ENCODE measurements at regions not wholly inside any gene's neighbourhood (a gene's known extent, or its start where the extent isn't known, plus 50 kb on each side); places are given as distances from the start of the nearest gene placed in this dataset.

DNA sequence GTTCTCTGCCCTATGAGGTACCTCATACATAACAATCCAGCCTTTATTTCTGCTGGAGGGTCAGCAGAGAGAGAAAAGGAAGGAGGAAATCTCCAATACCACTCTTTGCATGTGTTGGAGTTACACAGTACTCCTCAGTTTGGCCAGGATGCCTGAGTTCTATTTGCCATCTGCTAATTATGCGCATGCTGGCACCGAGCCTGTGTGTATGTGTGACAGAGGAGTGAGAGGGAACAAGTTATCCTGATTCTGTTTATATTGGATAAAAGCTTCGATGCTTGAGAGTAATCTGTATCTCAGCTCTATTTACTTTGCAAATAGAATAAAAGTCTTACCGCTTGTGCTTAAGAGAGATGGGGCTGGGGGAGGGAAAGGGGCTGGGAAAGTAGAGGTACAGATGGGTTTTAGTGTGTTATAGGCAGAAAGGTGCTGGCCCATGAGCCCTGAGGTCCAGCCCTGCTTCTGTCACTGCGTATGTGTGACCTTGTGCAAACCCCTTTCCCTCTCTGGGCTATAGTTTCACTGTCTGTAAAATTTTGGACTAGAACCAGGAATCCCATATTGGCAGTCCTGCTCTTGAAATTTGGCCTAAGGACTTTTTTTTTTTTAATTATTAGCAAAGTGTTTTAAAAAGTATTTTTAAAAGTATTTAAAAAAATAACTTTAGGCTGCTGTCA is 54.5 kb upstream of the PLXNA2 start:
- peak; percentile 51 for DNase-seq

DNA sequence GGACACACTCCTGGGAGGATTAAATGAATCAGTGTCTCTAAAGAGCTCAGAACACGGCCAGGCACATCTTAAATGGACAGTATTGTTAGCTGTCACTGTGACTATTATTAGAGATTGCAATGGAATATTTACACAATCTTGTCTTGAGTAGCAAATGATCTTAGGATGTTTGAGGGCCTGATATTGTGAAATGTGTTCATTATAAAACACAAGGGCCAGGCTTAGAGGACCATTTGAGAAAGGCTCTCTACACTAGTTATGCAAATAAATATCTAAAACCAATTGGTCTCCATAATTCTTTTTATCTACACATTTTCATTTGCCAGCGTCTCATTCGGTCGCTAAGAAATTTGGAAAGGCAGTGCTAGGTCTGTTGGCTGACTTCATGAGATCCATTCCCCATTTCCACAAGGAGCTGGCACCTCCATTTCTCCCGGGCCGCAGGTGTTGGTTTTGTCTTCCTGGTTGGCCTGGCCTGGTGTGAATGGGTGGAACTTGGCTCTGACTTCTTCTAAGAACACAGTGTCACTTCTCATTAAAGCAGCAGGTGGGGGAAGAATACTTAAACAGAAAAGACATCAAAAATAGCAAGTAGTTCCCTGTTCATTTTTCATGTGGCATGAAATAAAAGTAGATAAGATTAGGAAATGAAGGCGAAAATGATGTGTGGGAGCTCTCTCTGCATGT is 56.0 kb upstream of the PLXNA2 start:
- no peak for DNase-seq

DNA sequence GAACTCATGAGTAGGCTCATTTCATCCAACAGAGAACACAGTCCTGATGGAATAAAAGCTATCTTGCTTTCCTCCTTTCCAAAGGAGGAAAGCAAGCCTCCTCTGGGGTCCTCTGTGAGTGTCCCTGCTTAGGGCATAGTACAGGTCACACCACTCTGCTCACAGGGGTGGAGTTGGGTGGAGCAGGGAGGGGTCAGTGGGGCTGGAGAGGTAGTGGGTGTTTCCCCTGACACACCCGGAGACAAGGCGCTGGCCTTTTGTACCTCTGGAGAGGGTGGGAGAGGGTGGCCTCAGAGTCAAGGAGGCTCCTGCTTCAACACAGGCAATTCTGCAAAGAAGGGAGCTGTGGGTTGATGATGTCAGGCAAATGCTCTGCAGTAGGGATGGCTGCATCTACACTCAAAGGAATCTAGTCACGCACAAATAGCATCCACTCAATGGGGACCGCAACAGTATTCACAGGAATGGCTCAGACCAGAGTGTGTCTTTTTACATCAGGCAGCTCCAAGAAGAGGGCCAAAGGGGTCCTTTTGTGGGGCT is 58.6 kb upstream of the PLXNA2 start:
- DNase-seq: no peak

DNA sequence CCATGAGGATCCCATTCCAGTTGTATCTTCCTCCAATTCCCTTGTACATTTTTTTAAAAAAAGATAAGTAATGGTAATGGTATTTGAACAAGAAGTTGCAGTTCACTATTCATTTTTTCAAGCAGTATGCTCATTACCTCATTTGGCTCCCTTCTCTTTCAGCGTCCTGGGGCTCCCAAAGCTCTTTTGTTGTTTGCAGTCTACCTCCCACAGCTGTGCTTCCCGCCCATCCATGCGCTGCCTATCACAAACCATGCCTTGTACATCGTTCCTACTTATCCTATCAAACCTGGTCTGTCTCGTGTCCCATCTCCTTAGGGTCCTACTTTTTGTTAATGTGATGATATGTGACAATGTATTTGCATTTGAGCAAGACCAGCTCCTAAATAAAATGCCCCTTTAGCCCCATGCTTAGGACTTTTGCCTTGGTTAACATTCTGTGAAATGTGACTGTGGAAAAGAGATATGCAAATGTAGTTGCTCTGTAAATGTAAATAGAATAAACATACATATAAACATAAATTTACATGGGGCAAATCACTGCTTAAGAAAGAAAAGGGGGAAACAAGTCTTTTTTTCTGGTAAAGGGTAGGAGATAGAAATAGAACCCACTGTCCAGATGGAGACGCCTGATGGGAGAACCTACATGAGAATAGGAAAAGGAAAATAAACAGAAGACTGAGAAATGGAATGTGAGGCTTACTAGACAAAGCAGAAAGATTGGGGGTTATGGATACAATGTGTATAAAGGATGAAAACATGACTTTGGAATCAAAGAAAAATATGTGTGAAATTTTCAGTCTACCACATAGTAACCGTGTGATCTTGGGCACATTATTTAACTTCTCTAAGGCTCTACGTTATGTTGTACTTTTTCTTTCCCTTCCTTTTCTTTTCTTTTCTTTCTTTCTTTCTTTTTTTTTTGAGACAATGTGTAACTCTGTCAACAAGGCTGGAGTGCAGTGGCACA is 59.8 kb upstream of the PLXNA2 start:
- no peak for DNase-seq

DNA sequence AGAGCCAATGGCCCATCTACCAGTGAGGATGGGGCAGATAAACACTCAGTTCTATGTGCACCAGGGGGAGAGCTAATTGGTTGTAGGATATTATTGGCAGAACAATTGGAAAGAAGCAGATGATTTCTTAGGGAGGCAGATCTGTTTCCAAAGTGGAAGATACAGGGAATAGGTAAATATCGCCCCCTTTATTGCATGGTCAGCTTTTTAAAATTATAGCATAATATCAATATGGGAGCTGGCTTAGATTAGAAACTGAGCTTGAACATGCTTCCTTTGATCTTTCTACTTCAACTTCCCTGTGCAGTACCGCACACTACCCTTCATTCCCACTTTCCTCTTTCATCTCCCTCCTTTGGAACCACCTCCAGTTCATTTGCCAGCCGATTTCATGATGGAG is 64.0 kb upstream of the PLXNA2 start:
- no peak for DNase-seq

DNA sequence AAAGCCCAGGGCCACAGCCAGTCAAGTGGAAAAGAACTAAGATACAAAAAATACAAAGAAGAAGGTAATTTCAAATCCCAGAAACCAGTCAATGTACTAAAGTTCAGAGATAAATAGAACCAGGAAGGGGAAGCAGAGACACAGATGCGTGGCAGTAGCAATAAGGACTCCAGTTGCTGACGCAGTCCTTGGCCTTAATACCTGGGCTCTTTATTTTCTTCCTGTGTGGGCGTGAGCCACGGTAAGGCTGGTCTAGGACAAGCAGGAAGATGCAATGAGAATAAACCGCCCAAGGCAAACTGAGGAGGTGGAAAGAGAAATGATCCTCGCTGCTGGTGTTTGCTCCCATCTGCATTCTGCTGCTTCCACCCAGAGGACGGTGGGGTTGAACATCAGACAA is 65.6 kb upstream of the PLXNA2 start:
- DNase-seq: no peak

DNA sequence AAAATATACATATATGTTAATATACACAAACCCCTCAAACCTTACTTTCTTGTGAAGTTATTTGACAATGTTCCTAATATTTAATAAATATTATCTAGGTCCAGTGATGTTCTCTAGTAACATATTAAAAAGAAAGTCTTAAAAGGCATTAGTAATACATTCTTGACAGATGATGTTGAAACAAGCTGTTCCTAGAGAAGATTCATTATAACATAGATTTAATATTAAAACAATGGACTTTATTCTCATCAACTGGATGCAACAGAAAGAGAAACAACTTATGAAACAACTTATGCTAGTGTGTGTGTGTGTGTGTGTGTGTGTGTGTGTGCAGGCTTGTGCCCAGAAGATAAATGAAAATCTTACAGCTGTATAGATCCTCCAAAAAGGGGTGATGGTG is 68.5 kb upstream of the PLXNA2 start:
- no peak for DNase-seq

DNA sequence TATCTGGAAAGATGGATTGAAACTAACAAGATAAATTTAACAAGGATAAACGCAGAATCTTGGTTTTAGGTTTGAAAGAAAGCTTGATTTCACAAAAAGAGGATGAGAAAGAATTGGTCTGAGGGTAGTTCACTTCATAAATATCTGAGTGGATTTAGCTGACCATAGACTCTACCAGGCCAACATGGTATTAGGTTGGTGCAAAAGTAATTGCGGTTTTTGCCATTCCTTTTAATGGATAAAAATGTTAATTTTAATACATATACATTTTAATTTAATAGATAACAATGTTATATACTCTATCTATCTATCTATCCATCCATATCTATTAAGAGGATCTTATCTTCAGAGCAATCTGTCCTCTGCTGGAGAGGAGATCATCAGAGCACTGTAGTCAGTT is 70.2 kb upstream of the PLXNA2 start:
- DNase-seq: no peak

DNA sequence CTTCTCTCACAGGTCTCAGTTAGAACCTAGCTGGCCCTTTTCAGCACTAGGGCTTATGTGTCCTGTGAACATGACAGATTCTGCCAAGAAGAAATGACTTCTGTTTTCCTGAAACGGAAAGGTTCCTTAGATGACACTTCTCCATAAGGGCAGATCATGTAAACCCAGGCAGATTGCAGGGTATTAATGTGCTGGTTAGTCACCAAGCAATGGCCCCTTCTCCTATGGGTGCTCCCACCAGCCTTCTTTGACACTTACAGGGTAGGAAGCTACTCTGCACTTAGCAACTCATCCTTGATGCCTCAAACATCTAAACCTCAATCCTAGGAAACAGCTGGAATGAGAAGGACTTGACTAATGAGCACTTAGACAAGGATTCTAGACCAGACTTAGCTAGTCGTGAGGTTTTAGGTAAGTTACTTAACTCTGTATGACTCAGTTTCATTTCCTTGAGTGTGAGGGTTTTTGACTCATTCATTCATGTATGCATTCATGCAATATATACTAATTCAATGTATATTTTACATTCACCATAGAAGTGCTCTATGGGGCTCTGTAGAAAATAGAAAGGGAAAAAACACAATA is 74.1 kb upstream of the PLXNA2 start:
- DNase-seq: no peak

DNA sequence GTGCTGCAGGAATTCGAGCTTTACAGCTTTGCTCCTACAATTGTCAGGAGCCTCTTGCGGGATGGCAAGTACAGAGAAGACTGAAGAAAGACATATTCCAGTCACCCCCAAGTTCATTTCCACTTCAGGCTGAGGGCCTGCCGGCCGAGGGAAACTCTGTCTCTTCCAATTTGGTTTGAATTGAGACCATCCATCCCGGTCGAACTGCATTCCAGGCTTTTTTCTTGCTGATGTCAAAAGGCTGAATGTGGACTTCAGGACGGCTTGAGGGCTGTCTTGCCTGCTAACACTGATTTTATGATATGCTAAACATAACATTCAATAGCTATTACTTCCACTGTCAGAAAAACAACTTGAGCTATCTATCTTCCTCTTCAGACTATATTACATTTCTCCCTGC is 79.8 kb upstream of the PLXNA2 start:
- DNase-seq: no peak

DNA sequence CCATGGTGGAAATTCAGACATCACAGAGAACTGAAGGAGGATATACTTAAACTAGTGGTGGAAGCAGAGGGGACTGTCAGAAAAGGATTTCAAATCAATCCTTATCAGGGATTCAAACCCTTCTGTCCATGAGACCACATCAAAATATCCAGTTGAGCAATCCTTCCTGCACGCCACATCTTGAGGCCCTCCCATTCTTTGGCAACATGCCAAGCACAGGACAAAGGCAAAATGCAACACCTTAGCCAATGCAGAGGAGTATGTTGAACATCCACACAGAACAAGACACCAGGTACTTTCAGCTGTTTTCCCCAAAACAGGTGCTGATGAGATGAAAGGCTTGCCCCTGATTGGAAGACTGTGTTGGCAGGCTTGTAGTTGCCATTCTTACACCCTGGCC is 81.8 kb upstream of the PLXNA2 start:
- DNase-seq: no peak

DNA sequence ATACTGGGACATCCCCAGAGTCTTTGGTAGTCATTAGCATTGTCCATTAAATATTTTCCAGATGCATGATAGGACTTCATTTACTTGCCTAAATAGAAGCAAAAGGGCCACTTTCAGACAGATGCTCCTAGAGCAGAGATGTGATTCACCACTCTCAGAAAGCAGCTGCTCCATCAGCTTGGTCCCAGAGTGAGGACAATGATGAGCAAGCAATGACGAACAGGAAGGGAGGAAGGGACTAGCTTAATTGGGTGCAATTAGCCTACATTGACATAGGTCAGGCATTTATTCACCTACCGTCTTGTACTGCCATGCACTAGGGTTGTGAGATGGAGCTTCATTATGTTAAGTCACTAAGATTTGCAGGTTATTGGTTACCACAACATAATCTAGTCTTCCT is 85.1 kb upstream of the PLXNA2 start:
- no peak for DNase-seq

DNA sequence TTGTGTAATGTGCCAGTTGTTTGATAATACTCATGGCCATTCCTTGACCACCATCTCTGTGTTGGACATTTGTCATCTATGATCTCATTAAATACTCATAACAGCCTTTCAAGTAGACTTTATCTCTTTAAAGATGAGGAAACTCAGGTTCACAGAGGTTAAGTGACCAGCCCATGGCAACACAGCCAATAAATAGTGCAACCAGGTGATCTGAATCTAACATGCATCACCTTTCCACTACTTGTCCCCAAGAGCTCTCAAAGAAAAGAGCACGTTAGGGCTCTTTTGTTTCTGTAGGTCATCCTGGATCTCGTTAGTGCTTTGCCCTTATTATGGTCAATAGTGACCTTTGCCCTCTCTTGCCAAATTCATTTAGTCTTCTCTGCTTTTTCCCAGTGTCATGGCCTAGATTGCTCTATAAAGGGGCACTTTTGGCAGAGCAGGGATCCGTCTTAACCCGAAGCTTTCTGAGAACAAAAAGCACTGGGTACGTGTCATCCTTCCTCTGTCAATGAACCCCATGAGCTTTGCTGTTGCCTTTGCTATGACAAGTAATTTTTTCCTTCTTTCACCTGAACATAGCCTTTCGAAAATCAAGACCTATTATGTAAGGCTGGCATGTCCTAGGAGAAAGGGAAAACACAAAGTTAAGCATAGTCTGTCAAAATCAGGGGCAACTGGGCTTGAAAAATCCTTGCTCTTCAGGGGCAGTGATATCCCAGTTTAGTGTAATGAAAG is 88.0 kb upstream of the PLXNA2 start:
- DNase-seq: no peak

DNA sequence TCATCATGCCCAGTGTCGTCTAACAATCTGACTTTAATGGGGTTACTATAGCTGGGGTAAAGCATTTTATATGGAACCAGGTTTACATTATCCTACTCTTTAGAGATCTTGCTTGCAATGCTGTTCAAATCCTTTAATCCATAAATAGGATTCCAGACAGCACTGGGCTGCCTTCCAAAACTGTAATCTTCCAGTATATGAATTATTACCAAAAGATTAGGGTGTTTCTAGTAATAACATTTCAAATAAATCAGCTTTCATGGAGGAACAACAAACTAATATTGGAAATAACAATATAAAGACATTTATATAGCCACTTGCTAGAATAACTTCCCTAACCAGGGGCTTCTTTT is 88.6 kb upstream of the PLXNA2 start:
- no peak for DNase-seq

DNA sequence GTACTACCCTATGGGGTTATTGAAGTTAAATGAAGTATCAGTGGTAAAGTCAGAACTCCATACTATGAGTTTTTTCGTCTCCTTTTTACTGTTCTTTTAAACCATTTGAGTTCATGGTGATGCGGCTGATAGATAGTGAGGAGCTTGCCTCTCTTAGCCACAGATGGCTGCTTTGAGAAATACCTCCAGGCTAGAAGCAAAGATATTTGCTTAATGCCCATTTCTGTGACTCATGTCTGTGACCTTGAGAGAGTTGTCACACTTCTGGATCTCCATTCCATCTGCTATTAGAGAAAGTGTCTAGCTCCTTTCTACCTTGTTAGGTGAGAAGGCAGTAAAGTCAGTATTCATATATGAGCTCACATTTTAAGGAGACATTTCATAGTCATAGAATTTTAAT is 89.5 kb upstream of the PLXNA2 start:
- no peak for DNase-seq

DNA sequence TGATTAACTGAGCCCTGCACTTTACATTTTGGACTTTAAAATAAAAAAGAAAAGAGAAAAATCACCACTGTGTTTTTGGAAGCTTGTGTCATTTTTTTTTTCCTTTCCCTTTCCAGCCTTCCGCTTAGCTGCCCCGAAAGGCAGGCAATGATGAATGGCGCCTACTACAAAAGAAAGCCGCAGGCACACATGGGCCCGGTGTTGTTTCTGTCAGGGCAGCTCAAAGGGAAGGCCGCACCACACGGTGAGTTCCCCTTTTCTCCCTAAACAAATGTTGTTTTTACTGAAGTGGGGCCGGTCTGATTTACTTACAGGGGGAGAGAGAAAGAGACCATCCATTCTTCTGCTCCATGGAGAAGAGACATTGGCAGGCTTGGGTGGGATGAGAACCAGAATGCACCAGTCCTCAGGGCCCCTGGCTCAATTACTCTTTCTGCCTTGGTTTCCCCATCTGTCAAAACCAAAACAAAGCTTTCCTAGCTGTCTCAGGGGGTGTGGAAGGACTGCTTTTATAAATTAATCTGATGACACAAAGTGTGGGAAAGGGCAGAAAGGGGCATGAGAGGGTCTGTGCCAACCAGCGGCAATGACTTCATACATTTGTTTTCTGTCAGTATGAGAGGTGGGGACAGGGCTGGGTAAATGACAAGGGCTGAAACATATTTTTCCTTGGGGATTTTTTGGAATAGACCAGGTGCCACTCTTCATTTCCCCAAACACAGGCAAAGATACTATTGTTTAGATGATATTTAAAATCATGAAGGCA is 91.4 kb upstream of the PLXNA2 start:
- no peak for DNase-seq

DNA sequence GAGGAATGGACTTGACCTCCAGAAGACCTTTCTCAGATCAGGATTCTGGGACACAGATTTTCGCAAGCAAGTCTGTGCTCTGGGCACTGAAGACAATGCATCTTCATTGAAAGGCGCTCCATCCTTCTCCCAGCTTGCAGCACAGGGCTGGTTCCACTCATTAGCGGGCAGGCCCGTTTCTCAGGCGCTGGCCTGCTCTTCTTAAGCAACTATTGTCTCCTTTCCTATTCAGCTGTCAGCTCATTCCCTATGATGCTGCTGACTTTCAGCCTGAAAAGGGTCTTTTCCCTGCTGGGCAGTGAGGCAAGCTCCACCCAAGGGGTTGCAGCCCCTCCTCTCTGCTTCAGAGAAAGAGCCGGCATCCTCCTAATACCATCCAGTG is 91.9 kb upstream of the PLXNA2 start:
- no peak for DNase-seq

DNA sequence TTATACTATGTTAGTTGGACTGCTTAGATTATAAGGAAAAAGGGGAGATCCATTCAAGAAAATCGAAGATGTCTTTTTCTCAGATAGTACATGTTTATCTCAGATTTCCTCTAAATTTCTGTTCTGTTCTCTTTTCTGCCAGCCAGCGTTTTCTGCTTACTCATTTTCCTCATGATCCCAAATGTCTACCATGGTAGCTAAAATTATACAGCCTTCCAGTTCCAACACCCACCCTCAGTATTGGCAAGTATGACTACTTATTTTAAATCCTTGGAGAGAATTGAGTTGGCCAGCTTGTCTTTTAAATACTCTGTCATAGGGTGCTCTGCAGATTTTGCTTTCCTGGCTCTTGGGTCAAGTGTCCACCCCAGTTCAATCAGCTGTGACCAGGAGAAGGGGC is 95.7 kb upstream of the PLXNA2 start:
- no peak for DNase-seq

DNA sequence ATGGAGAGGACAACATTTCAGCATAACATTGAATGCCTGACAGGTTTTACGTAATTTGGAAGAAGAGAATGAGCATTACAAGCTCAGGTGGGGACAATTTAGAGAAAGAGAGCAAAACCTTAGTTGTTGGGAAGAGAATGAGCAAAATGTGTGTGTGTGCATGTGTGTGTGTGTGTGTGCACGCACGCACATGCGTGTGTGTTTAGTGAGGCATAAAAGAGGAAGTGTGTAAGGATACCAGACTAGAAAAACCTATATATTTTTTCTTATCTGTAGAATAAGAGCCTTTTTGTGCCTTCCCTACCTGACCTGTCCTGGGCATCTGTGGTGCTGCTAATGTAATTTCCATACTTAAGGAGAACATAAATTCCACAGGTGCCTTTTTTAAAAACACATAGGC is 99.0 kb upstream of the PLXNA2 start:
- no peak for DNase-seq

DNA sequence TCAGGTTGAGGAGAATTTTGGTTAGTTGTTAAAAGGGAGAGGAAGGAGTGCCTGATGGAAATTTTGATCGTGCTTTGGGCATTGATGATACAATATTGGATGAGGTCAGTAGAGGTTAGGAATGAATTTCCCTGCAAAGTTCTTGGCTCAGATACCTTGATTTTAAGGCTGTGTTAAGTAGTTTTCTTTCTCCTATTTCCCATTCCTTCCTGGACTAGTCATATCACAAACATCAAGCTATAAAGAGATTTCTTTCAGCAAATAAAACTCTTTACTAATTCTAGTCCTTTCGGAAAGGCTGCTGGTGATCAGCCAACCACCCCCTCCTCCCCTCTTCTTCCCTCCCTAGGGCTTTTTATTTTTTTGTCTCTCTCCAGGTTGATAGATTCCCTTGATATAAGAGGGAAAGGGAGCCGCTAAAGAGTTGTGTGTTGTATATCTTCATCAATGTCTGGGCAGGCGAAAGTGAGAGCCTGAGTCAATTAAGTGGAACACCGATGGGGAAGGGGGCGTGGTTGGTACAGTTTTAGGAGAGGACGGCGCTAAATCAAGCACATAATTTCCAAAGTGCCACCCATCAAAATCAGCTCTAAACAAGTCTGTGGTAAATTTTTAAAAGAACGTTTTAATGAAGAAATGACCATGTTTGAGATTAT is 100.1 kb upstream of the PLXNA2 start:
- DNase-seq: no peak

DNA sequence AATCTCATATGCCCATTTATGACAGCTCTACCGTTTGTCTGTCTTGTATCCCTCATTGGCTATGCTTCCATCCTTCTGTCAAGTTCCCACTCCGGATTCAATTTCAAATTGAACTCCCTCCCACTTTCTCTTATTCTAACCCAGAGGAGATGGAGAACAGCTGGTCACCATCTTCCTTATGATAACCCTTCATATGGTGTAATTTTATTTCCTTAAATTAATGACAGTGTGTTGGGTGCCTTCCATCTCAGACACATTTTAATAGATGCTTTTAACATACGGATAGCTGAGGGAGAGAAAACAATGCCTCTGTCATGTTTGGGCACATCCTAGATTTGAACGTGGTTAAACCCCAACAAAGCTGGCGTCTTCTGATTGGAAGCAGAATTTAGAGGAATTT is 103.0 kb upstream of the PLXNA2 start:
- DNase-seq: no peak

Measured in NCI-H510A (cell line).